Stomach smooth muscle (tissue), 2 donors: ENCODE measurements at regions not wholly inside any gene's neighbourhood (a gene's known extent, or its start where the extent isn't known, plus 50 kb on each side); places are given as distances from the start of the nearest gene placed in this dataset.
"Not testable (repeated sequence)": the region's sequence is repeated elsewhere in the genome, so short reads cannot be mapped to it uniquely, and the experiment has no call there.

ENCODE experiments used
- H3K27ac ChIP-seq: one replicate; pipeline ENCODE4 v1.7.0; 2013; ENCODE audit warnings: mild to moderate bottlenecking, low read length, inconsistent platforms
- H3K27me3 ChIP-seq, 2 donors: one replicate each; pipeline ENCODE4 v1.7.0; 2013; ENCODE audit warnings: low read length in 2 of 2; ENCODE audit not compliant: insufficient read depth in 2 of 2, control insufficient read depth in 1 of 2
- H3K36me3 ChIP-seq, 2 donors: one replicate each; pipeline ENCODE4 v1.7.0; 2013; ENCODE audit warnings: low read length in 2 of 2; ENCODE audit not compliant: control insufficient read depth in 2 of 2, insufficient read depth in 2 of 2
- H3K4me1 ChIP-seq: one replicate; pipeline ENCODE4 v1.7.0; 2013; ENCODE audit warnings: low read length; ENCODE audit not compliant: control insufficient read depth, insufficient read depth
- H3K4me3 ChIP-seq, 2 donors: one replicate each; pipeline ENCODE4 v1.7.0; 2013; ENCODE audit warnings: low read length in 2 of 2
- H3K9ac ChIP-seq, 2 donors: one replicate each; pipeline ENCODE4 v1.7.0; 2013; ENCODE audit warnings: low read length in 2 of 2, mild to moderate bottlenecking in 1 of 2
- H3K9me3 ChIP-seq, 2 donors: one replicate each; pipeline ENCODE4 v1.7.0; 2013; ENCODE audit warnings: low read length in 2 of 2; ENCODE audit not compliant: control insufficient read depth in 2 of 2
- donor health status: healthy.
- donor health status: Pancreatic carcinoma.

GRCh38 chr2:21194147-21194546 is 70.4 kb downstream of the TDRD15 start:
- Histone ChIP-seq H3K9ac (no peak overlapping the region), H3K9me3 (no peaks in the 10 kb centered on the region), H3K27me3 (no peaks in the 10 kb centered on the region), H3K27ac (no peak overlapping the region), H3K36me3 (no peaks in the 10 kb centered on the region), H3K4me3 (no peak overlapping the region), H3K4me1 (no peaks in the 10 kb centered on the region)

DNA sequence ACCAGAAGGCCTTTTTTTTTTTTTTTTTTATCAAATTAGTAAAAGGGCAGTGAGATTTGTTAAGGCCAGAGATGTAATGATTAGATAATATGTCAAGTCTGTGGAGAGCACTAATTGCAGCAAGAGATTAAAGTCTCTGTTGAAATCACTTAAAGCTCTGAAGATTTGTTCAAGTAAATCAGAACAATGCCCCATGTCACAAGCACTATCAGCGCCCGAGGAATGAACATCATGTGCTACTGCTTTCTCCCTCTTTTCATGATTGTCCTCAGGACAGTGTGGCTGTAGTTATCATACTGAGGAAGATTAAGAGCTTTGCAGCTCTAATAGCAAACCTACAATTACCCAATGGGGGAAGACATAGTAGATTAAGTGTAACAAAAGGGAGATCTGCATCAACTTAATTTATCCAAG is 71.1 kb downstream of the TDRD15 start:
- Histone ChIP-seq H3K4me1 (no peaks in the 10 kb centered on the region), H3K36me3 (no peaks in the 10 kb centered on the region), H3K27me3 (no peaks in the 10 kb centered on the region), H3K4me3 (no peak overlapping the region), H3K27ac (no peak overlapping the region), H3K9ac (no peak overlapping the region), H3K9me3 (no peaks in the 10 kb centered on the region)

DNA sequence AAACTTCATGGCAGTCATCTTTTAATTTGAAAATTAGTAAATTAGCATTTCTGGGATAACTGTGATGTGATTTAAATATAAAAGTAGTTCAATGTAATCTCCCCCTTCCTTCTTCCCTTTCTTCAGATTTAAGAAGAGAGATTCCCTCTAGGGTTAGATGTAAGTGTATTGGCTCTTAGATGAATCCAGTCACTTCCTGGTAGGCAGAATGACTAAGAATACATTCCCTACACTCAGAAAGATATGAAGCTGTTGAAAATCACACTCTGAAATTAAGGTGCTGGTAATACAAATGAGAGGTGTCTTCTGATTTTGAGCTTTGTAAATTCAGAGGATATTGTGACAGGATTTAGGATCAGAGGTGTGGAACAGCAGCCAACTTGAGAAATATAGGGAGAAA is 71.6 kb downstream of the TDRD15 start:
- Histone ChIP-seq H3K36me3 (no peaks in the 10 kb centered on the region), H3K9me3 (no peaks in the 10 kb centered on the region), H3K4me3 (no peak overlapping the region), H3K27ac (no peak overlapping the region), H3K27me3 (no peaks in the 10 kb centered on the region), H3K4me1 (no peaks in the 10 kb centered on the region), H3K9ac (no peak overlapping the region)

GRCh38 chr2:21198637-21199036 is 74.9 kb downstream of the TDRD15 start:
- Histone ChIP-seq H3K9me3 (no peaks in the 10 kb centered on the region), H3K27me3 (no peaks in the 10 kb centered on the region), H3K9ac (no peak overlapping the region), H3K4me1 (no peaks in the 10 kb centered on the region), H3K4me3 (no peak overlapping the region), H3K27ac (no peak overlapping the region), H3K36me3 (no peaks in the 10 kb centered on the region)

- no peak overlapping the region for H3K27ac ChIP-seq
- no peak overlapping the region for H3K4me3 ChIP-seq
- no peaks in the 10 kb centered on the region for H3K27me3 ChIP-seq
- H3K36me3 ChIP-seq = no peaks in the 10 kb centered on the region
- H3K9ac ChIP-seq = no peak overlapping the region
- H3K9me3 ChIP-seq = no peaks in the 10 kb centered on the region
- no peaks in the 10 kb centered on the region for H3K4me1 ChIP-seq
Measured at GRCh38 chr2:21203976-21204375, 80.2 kb downstream of the TDRD15 start.

DNA sequence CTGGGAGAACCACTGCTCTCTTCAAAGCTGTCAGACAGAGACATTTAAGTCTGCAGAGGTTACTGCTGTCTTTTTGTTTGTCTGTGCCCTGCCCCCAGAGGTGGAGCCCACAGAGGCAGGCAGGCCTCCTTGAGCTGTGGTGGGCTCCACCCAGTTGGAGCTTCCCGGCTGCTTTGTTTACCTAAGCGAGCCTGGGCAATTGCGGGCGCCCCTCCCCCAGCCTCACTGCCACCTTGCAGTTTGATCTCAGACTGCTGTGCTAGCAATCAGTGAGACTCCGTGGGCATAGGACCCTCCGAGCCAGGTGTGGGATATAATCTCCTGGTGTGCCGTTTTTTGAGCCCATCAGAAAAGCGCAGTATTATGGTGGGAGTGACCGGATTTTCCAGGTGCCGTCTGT is 90.3 kb downstream of the TDRD15 start:
- H3K27ac ChIP-seq, H3K9me3 ChIP-seq, H3K4me1 ChIP-seq, H3K4me3 ChIP-seq, H3K9ac ChIP-seq, H3K27me3 ChIP-seq, H3K36me3 ChIP-seq: not testable (repeated sequence)

DNA sequence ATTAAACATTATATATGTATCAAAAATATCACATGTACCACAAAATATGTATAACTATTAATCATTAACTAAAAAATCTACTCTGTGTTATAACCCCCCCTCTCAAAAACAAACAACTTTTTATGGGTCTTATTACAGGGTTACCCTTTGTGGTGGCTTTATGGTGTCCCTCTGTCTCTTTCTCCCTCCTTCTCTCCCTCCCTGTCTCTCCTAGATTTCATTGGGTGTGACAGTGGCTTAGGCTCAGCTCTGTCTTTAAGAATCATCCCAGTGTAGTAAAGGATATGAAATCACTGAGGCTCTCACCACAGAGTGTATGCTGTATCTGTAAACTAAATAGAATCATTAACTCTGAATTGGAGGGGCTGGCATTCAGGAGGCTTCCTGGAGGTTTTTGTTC is 93.7 kb downstream of the TDRD15 start:
- no peaks in the 10 kb centered on the region for H3K9me3 ChIP-seq
- H3K27ac ChIP-seq = no peak overlapping the region
- H3K27me3 ChIP-seq = no peaks in the 10 kb centered on the region
- no peaks in the 10 kb centered on the region for H3K36me3 ChIP-seq
- no peak overlapping the region for H3K4me3 ChIP-seq
- H3K9ac ChIP-seq = no peak overlapping the region
- no peaks in the 10 kb centered on the region for H3K4me1 ChIP-seq

- Histone ChIP-seq H3K4me1 (no peaks in the 10 kb centered on the region), H3K4me3 (no peak overlapping the region), H3K27me3 (no peaks in the 10 kb centered on the region), H3K27ac (no peak overlapping the region), H3K9me3 (no peaks in the 10 kb centered on the region), H3K9ac (no peak overlapping the region), H3K36me3 (no peaks in the 10 kb centered on the region)
Measured at GRCh38 chr2:21220930-21221329, 97.2 kb downstream of the TDRD15 start.

- no peaks in the 10 kb centered on the region for H3K4me1 ChIP-seq
- no peaks in the 10 kb centered on the region for H3K9me3 ChIP-seq
- H3K27ac ChIP-seq = no peak overlapping the region
- no peaks in the 10 kb centered on the region for H3K36me3 ChIP-seq
- H3K27me3 ChIP-seq = no peaks in the 10 kb centered on the region
- no peak overlapping the region for H3K4me3 ChIP-seq
- no peak overlapping the region for H3K9ac ChIP-seq
Measured at GRCh38 chr2:21223618-21224017, 99.8 kb downstream of the TDRD15 start.

- no peak overlapping the region for H3K27ac ChIP-seq
- H3K4me3 ChIP-seq = no peak overlapping the region
- no peaks in the 10 kb centered on the region for H3K36me3 ChIP-seq
- no peak overlapping the region for H3K9ac ChIP-seq
- no peaks in the 10 kb centered on the region for H3K27me3 ChIP-seq
- H3K9me3 ChIP-seq = no peaks in the 10 kb centered on the region
- H3K4me1 ChIP-seq = no peaks in the 10 kb centered on the region
Measured at GRCh38 chr2:21228041-21228895, 104.5 kb downstream of the TDRD15 start.

DNA sequence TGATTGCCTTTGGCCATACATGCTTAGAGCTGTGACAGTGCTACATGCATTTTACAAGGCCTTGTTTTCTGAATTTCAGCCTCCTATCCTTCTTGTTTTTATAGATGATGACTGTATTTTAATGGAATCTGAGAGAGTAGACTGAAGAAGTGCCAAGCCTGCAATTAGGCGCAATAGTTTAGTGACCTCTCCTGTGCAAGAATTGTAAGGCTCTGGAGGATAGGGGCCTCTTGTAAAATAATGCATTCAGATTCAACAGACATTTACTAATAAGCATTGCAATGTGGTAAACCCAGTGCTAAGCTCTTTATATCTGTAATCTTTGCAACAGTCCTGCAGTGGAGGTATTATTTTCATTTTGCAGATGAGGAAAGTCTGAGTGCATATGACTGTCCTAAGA is 105.5 kb downstream of the TDRD15 start:
- no peak overlapping the region for H3K9ac ChIP-seq
- H3K4me1 ChIP-seq = no peaks in the 10 kb centered on the region
- H3K27ac ChIP-seq = no peak overlapping the region
- no peaks in the 10 kb centered on the region for H3K9me3 ChIP-seq
- no peaks in the 10 kb centered on the region for H3K27me3 ChIP-seq
- H3K36me3 ChIP-seq = no peaks in the 10 kb centered on the region
- no peak overlapping the region for H3K4me3 ChIP-seq
